ENCODE measurements at regions not wholly inside any gene's neighbourhood (a gene's known extent, or its start where the extent isn't known, plus 50 kb on each side); places are given as distances from the start of the nearest gene placed in this dataset.
"Not testable (repeated sequence)": the region's sequence is repeated elsewhere in the genome, so short reads cannot be mapped to it uniquely, and the experiment has no call there.

- TF ChIP-seq EZH2 (IDR thresholded peaks at IDR 0.05; ENCODE audit: insufficient read depth, poor library complexity, severe bottlenecking); EZH2phosphoT487 (IDR thresholded peaks at IDR 0.05; ENCODE audit: insufficient read depth, low read depth): not testable (repeated sequence)
Observed at GRCh38 chr2:52584071-52584470, 1183.5 kb upstream of the CHAC2 start.

Measured in GM23248 (cell line).